ELR (cell line): ENCODE measurements at regions not wholly inside any gene's neighbourhood (a gene's known extent, or its start where the extent isn't known, plus 50 kb on each side); places are given as distances from the start of the nearest gene placed in this dataset.
"Not testable (repeated sequence)": the region's sequence is repeated elsewhere in the genome, so short reads cannot be mapped to it uniquely, and the experiment has no call there.

Source experiments
- DNase-seq: peaks from one replicate; pipeline ENCODE4 v3.0.0-alpha.2; 2015; ENCODE audit warnings: low read depth

DNA sequence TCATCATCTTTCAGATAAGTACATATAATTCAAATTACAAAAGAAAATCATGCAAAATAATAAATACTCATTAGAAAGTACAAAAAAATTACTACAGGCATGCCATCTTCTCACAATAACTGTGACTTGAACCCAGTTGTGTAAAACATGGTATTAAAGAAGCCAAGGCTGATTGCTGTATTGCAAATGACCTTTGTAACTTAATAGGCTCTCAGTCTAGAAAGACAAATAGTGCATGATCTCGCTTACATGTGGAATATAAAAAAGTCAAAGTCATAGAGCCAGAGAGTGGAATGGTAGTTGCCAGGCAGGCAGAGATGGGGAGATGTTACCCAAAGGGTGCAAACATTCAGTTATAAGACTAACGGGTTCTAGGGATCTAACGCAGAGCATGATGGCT lies 626.1 kb downstream of the COL12A1 start:
- DNase-seq, result no peak

DNA sequence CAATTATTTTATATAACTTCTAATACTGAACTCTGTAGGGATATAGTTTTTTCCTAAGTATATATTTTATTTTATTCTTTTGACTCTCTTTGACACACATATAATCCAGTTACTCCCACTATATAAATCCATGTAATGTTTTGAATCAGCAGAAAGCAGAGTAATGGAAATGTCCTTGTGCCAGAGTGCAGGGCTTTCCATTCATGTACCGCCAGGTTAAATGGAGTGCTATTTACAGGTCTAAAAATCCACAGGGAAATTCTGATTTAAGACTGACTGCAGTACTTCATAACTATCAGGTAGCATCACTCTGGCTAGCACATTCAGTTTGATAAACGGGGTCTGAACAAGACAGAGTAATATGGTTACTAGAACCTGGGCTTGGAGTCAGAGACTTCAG lies 626.8 kb downstream of the COL12A1 start:
- no peak for DNase-seq

- peak; percentile 40 for DNase-seq
Observed at GRCh38 chr6:74578339-74578738, 627.5 kb downstream of the COL12A1 start.

DNA sequence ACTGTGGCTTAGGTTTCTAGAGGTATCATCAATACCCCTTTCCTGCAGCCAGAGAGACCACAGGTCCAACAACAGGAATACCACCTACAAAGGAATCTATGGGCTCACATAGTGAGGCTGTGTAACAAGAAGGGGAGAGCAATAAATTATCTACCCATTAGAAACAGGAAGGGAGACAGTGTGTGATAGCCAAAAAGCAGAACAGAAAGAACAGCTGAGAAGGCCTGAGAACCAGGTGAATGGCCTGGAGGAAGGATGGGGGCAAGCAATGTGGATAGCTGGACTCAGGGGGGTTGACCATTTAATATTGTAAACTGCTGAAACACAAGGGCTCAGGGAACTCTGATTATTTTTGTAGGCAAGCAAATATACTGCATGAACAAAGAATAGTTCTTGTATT lies 628.2 kb downstream of the COL12A1 start:
- DNase-seq, result no peak

DNA sequence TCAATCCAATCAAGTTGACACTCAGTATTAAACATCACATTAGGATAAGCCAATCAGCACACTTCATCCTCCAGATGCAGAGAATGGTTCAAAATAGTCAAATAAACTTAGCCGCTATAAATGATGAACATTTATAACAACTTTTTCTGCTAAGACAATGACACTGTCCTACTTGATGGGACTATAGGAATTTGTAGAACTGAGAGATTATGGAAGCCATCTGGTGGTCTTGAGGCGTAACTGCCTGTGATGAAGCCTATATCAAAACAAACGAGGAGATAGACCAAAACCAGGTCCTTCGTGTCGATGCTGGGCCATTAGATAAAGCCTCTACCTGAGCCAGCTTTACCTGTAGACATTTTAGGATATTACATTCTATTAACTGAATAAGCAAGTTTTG lies 631.1 kb downstream of the COL12A1 start:
- DNase-seq, result peak; percentile 60

GRCh38 chr6:74573613-74574012 lies 632.2 kb downstream of the COL12A1 start:
- no peak for DNase-seq

- no peak for DNase-seq
Observed at GRCh38 chr6:74570044-74570443, 635.8 kb downstream of the COL12A1 start.

GRCh38 chr6:74568861-74569260 lies 637.0 kb downstream of the COL12A1 start:
- no peak for DNase-seq

DNA sequence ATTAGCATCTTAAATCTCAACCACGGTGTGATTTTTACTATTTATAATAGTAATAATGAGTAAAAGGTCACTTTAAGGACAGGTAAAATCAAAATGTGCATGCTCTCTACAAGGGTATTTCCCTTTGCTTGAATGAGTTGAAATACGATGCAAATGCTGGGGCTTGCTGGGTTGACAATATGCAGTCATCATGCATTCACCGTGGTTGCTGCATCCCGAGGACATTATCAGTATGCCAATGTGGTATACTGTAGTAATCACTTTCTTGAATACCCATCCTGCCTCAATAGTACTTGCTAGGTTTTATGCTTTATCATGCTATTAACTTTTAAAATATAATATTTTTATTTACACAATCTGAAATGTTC lies 637.9 kb downstream of the COL12A1 start:
- not testable (repeated sequence) for DNase-seq

- DNase-seq, result no peak
Observed at GRCh38 chr6:74567281-74567922, 638.5 kb downstream of the COL12A1 start.

- DNase-seq, result no peak
Observed at GRCh38 chr6:74557236-74557635, 648.6 kb downstream of the COL12A1 start.

- no peak for DNase-seq
Observed at GRCh38 chr6:74554041-74554440, 651.8 kb downstream of the COL12A1 start.

GRCh38 chr6:74551896-74552295 lies 654.0 kb downstream of the COL12A1 start:
- DNase-seq, result no peak

GRCh38 chr6:74550821-74551220 lies 655.0 kb downstream of the COL12A1 start:
- DNase-seq, result no peak

DNA sequence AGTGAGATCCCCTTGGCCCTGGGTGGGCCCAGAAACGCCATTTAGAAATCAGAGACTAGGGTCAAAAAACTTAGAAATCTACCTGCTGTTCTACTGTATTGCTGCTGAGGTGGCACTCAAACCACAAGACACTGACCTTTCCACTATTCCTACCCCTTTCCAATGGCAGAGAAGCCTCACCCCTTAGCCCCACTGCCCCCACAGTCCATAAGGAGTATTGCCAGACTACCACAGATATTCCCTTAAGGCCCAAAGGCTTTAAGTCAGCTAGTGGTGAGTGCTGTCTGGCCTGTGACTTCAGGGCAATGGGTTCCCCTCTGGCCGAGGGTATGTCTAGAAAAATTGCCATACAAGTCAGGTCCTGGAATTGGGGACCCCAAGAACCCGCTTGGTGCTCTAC lies 656.1 kb downstream of the COL12A1 start:
- DNase-seq, result peak; percentile 4

DNA sequence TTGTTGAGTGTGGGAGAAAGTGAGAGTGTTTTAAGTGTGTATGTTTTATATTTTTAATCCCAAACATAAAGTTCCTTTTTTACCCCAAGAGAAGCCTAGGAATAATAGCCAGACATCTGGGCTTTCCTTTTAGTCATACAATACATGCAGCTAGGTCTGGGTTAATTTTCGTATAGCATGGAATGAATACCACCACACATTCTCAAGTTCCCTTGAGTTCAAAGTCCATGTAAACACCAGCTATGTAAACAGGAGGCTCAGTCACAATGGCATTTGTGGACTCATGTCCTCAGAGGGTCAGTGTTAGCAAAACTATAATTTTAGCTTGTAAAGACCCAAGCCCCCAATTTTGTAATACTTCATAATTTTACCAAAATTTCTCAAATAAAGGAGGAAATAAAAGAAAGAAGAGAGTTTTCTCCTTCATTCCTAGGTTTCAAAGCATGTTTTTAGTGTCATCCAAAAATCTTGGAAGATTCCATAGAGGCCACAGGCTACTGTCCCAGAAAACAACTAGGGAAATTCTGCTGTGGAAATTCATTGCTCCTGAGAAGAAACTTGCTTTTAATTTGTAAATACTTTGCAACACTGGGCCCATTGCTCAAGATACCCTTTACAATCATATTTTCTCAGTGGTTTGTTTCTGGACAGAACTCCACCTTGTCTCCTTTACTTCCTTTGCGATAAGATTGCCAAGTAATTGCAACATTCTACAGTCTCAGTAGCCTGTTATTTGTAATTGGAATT lies 671.2 kb downstream of the COL12A1 start:
- peak; percentile 12 for DNase-seq

- DNase-seq, result peak; percentile 38
Observed at GRCh38 chr6:74519163-74519562, 686.7 kb downstream of the COL12A1 start.

GRCh38 chr6:74518035-74518434 lies 687.8 kb downstream of the COL12A1 start:
- DNase-seq, result no peak

DNA sequence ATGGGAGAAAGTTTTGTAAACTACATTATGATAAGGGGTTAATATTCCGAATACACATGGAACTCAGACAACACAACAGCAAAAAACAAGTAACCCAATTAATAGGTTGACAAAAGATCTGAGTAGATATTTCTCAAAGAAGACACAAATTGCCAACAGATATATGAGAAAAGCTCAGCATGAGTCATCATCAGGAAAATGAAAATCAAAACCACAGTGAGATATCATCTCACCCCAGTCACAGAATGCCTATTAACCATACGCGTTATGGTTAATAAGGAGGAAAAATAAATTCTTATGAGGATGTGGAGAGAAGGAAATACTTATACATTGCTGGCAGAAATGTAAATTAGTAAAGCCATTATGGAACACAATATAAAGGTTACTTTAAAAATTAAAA lies 695.0 kb downstream of the COL12A1 start:
- DNase-seq, result peak; percentile 50

- DNase-seq, result no peak
Observed at GRCh38 chr6:74507649-74508048, 698.2 kb downstream of the COL12A1 start.

DNA sequence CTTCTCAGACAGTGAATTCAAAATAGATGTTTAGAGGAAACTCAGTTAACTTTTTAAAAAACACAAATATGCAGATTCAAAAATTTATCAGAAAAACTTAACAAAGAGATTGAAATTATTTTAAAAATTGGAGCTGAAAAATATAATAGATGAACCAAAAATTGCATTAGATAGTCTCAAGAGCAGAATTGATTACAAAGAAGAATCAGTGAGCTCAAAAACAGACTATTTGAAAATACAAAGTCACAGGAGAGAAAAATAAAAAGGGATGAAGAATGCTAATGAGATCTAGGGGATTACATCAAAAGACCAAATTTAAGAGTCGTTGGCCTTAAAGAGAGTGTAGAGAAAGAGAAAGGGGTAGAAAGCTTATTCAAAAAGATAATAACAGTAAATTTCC lies 700.5 kb downstream of the COL12A1 start:
- DNase-seq, result no peak

- no peak for DNase-seq
Observed at GRCh38 chr6:74504941-74505340, 700.9 kb downstream of the COL12A1 start.

GRCh38 chr6:74492587-74492986 lies 713.3 kb downstream of the COL12A1 start:
- DNase-seq, result no peak

DNA sequence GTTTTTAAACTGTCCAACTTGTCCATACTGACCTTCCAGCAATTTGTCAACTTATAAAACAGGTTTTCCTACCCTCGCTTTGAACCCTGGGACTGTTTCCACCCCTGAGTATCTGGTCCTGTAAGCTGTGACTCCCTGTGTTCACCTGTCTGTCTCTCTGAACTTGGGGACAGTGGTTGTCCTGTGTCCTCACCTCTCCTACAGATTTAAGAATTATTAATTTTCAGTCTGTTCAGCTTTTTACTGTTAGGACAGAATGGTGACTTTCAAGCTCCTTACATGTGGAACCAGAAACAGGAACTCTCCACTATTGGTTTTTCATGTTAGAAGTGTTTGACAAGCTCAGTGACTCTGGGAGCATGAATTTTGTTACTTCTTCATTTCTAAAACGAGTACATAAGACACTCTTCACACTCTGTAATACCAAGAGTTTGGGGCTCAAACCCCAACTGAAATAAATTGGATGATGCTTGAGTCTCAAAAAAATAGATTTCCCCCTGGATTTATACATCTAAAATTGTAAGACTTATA lies 713.9 kb downstream of the COL12A1 start:
- no peak for DNase-seq
